GM23338 (cell line): ENCODE measurements at regions not wholly inside any gene's neighbourhood (a gene's known extent, or its start where the extent isn't known, plus 50 kb on each side); places are given as distances from the start of the nearest gene placed in this dataset.

ENCODE experiments used
- ATAC-seq: fragments of 200-7000 bp; cut with Tn5 transposase; 3 replicates; pipeline ENCODE4 v1.9.1; 2020
- DNase-seq: peaks from one replicate; pipeline ENCODE4 v3.0.0-alpha.2; 2015; ENCODE audit warnings: low spot score
- H2AFZ ChIP-seq: fragments of 200-600 bp; sonication (generic); 2 replicates; pipeline ENCODE4 v1.8.0; 2016; ENCODE audit warnings: antibody characterized with exemption, mild to moderate bottlenecking, moderate library complexity
- H3F3A ChIP-seq: fragments of 200-600 bp; sonication (generic); replicated peaks from 2 replicates; pipeline ENCODE4 v1.8.0; 2017; ENCODE audit warnings: antibody characterized with exemption, mixed run types, low read depth
- H3K27ac ChIP-seq: fragments of 200-600 bp; sonication (generic); 2 replicates; pipeline ENCODE4 v1.6.1; 2016; ENCODE audit warnings: low read depth
- H3K27me3 ChIP-seq: fragments of 200-600 bp; sonication (generic); 2 replicates; pipeline ENCODE4 v1.8.0; 2016; ENCODE audit warnings: mild to moderate bottlenecking, mixed run types, moderate library complexity; ENCODE audit not compliant: insufficient read depth
- H3K36me3 ChIP-seq: fragments of 200-600 bp; sonication (generic); 2 replicates; pipeline ENCODE4 v1.8.0; 2016; ENCODE audit warnings: mild to moderate bottlenecking; ENCODE audit not compliant: insufficient read depth
- H3K4me1 ChIP-seq: fragments of 200-600 bp; sonication (generic); 2 replicates; pipeline ENCODE4 v1.8.0; 2016; ENCODE audit warnings: mild to moderate bottlenecking, moderate library complexity; ENCODE audit not compliant: insufficient read depth
- H3K4me2 ChIP-seq: fragments of 200-600 bp; sonication (generic); 2 replicates; pipeline ENCODE4 v1.7.1; 2017; ENCODE audit warnings: mixed run types
- H3K4me3 ChIP-seq: fragments of 200-600 bp; sonication (generic); 2 replicates; pipeline ENCODE4 v1.6.1; 2016; ENCODE audit warnings: mixed run types
- H3K79me2 ChIP-seq: fragments of 200-600 bp; sonication (generic); replicated peaks from 2 replicates; pipeline ENCODE4 v1.8.0; 2017; ENCODE audit warnings: mild to moderate bottlenecking; ENCODE audit not compliant: insufficient read depth
- H3K9me2 ChIP-seq: fragments of 200-600 bp; sonication (generic); 2 replicates; pipeline ENCODE4 v1.8.0; 2017; ENCODE audit not compliant: insufficient read depth
- H4K20me1 ChIP-seq: fragments of 200-600 bp; sonication (generic); replicated peaks from 2 replicates; pipeline ENCODE4 v1.8.0; 2017; ENCODE audit warnings: mild to moderate bottlenecking; ENCODE audit not compliant: insufficient read depth
- H3K27ac Mint-ChIP-seq: 2 replicates; pipeline ENCODE4 v1.8.0; 2020; ENCODE audit warnings: inconsistent platforms, mild to moderate bottlenecking, moderate library complexity, mixed read lengths
- H3K27me3 Mint-ChIP-seq: 3 replicates; pipeline ENCODE4 v1.8.0; 2022; ENCODE audit warnings: low read depth, mild to moderate bottlenecking, moderate library complexity, mixed read lengths, inconsistent platforms; ENCODE audit not compliant: insufficient read depth, poor library complexity
- H3K36me3 Mint-ChIP-seq: 3 replicates; pipeline ENCODE4 v1.8.0; 2021; ENCODE audit warnings: low read depth, mild to moderate bottlenecking, inconsistent platforms, moderate library complexity, mixed read lengths
- H3K4me1 Mint-ChIP-seq: 3 replicates; pipeline ENCODE4 v1.8.0; 2020; ENCODE audit warnings: mild to moderate bottlenecking, inconsistent platforms, mixed read lengths
- H3K4me3 Mint-ChIP-seq: 3 replicates; pipeline ENCODE4 v1.8.0; 2021; ENCODE audit warnings: moderate library complexity, mild to moderate bottlenecking, inconsistent platforms, mixed read lengths
- H3K9me3 Mint-ChIP-seq: 3 replicates; pipeline ENCODE4 v1.8.0; 2020; ENCODE audit warnings: moderate library complexity, mild to moderate bottlenecking, inconsistent platforms, mixed read lengths
- EZH2 ChIP-seq: fragments of 200-600 bp; sonication (generic); IDR thresholded peaks from one replicate; pipeline ENCODE4 v1.8.0; 2017; ENCODE audit warnings: antibody characterized with exemption, mild to moderate bottlenecking, low read depth; ENCODE audit not compliant: unreplicated experiment
- JUNB ChIP-seq: IDR thresholded peaks from one replicate; pipeline ENCODE4 v1.6.1; 2016; ENCODE audit warnings: antibody characterized with exemption; ENCODE audit not compliant: unreplicated experiment
- STAT1 ChIP-seq: IDR thresholded peaks from one replicate; pipeline ENCODE4 v1.6.1; 2016; ENCODE audit warnings: antibody characterized with exemption; ENCODE audit not compliant: unreplicated experiment
- TF ChIP-seq, protein P1 (sequence below), 2 experiments: fragments of 200-600 bp in 1 of 2; sonication (generic) in 1 of 2; conservative IDR thresholded peaks; 2 replicates each; pipeline versions ENCODE4 v1.5.1 to v1.6.1; 2016 to 2017; ENCODE audit warnings: antibody characterized with exemption in 2 of 2, low read depth in 2 of 2, mild to moderate bottlenecking in 2 of 2, moderate library complexity in 1 of 2
- TF ChIP-seq, protein P2 (sequence below): fragments of 250-450 bp; sonication (Bioruptor Pico); IDR thresholded peaks from 2 replicates; pipeline ENCODE4 v1.5.0; 2020; ENCODE audit warnings: mild to moderate bottlenecking, moderate library complexity

GRCh38 chr7:10571759-10572158, 401.9 kb upstream of the PHF14 start:
- Mint-ChIP-seq H3K27me3 (no peaks in the 10 kb centered on the region), H3K4me3 (no peak overlapping the region), H3K9me3 (no peaks in the 10 kb centered on the region), H3K4me1 (no peaks in the 10 kb centered on the region), H3K27ac (no peak overlapping the region), H3K36me3 (no peaks in the 10 kb centered on the region)
- Histone ChIP-seq H2AFZ (no peak overlapping the region), H3K27ac (no peak overlapping the region), H3K4me1 (no peaks in the 10 kb centered on the region), H3F3A (no peaks in the 10 kb centered on the region), H3K4me2 (no peak overlapping the region), H3K4me3 (no peak overlapping the region), H3K9me2 (no peaks in the 10 kb centered on the region), H4K20me1 (no peaks in the 10 kb centered on the region), H3K79me2 (no peaks in the 10 kb centered on the region), H3K36me3 (no peaks in the 10 kb centered on the region), H3K27me3 (no peaks in the 10 kb centered on the region)
- ATAC-seq (no peak), DNase-seq (no peak)
- TF ChIP-seq JUNB (no peak), STAT1 (no peak)
- TF ChIP-seq, protein P1, sequence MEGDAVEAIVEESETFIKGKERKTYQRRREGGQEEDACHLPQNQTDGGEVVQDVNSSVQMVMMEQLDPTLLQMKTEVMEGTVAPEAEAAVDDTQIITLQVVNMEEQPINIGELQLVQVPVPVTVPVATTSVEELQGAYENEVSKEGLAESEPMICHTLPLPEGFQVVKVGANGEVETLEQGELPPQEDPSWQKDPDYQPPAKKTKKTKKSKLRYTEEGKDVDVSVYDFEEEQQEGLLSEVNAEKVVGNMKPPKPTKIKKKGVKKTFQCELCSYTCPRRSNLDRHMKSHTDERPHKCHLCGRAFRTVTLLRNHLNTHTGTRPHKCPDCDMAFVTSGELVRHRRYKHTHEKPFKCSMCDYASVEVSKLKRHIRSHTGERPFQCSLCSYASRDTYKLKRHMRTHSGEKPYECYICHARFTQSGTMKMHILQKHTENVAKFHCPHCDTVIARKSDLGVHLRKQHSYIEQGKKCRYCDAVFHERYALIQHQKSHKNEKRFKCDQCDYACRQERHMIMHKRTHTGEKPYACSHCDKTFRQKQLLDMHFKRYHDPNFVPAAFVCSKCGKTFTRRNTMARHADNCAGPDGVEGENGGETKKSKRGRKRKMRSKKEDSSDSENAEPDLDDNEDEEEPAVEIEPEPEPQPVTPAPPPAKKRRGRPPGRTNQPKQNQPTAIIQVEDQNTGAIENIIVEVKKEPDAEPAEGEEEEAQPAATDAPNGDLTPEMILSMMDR (conservative IDR thresholded peaks at IDR 0.05; ENCODE audit: low read depth in 2 of 2): no peak
- TF ChIP-seq, protein P2, sequence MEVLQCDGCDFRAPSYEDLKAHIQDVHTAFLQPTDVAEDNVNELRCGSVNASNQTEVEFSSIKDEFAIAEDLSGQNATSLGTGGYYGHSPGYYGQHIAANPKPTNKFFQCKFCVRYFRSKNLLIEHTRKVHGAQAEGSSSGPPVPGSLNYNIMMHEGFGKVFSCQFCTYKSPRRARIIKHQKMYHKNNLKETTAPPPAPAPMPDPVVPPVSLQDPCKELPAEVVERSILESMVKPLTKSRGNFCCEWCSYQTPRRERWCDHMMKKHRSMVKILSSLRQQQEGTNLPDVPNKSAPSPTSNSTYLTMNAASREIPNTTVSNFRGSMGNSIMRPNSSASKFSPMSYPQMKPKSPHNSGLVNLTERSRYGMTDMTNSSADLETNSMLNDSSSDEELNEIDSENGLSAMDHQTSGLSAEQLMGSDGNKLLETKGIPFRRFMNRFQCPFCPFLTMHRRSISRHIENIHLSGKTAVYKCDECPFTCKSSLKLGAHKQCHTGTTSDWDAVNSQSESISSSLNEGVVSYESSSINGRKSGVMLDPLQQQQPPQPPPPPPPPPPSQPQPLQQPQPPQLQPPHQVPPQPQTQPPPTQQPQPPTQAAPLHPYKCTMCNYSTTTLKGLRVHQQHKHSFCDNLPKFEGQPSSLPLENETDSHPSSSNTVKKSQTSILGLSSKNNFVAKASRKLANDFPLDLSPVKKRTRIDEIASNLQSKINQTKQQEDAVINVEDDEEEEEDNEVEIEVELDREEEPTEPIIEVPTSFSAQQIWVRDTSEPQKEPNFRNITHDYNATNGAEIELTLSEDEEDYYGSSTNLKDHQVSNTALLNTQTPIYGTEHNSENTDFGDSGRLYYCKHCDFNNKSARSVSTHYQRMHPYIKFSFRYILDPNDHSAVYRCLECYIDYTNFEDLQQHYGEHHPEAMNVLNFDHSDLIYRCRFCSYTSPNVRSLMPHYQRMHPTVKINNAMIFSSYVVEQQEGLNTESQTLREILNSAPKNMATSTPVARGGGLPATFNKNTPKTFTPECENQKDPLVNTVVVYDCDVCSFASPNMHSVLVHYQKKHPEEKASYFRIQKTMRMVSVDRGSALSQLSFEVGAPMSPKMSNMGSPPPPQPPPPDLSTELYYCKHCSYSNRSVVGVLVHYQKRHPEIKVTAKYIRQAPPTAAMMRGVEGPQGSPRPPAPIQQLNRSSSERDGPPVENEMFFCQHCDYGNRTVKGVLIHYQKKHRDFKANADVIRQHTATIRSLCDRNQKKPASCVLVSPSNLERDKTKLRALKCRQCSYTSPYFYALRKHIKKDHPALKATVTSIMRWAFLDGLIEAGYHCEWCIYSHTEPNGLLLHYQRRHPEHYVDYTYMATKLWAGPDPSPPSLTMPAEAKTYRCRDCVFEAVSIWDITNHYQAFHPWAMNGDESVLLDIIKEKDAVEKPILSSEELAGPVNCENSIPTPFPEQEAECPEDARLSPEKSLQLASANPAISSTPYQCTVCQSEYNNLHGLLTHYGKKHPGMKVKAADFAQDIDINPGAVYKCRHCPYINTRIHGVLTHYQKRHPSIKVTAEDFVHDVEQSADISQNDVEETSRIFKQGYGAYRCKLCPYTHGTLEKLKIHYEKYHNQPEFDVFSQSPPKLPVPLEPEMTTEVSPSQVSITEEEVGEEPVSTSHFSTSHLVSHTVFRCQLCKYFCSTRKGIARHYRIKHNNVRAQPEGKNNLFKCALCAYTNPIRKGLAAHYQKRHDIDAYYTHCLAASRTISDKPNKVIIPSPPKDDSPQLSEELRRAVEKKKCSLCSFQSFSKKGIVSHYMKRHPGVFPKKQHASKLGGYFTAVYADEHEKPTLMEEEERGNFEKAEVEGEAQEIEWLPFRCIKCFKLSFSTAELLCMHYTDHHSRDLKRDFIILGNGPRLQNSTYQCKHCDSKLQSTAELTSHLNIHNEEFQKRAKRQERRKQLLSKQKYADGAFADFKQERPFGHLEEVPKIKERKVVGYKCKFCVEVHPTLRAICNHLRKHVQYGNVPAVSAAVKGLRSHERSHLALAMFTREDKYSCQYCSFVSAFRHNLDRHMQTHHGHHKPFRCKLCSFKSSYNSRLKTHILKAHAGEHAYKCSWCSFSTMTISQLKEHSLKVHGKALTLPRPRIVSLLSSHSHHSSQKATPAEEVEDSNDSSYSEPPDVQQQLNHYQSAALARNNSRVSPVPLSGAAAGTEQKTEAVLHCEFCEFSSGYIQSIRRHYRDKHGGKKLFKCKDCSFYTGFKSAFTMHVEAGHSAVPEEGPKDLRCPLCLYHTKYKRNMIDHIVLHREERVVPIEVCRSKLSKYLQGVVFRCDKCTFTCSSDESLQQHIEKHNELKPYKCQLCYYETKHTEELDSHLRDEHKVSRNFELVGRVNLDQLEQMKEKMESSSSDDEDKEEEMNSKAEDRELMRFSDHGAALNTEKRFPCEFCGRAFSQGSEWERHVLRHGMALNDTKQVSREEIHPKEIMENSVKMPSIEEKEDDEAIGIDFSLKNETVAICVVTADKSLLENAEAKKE (CRISPR knock-in tag): no peak

- no peaks in the 10 kb centered on the region for H3K4me1 Mint-ChIP-seq
- no peak overlapping the region for H3K4me2 ChIP-seq
- TF ChIP-seq EZH2 (no peak), STAT1 (no peak)
- no peaks in the 10 kb centered on the region for H4K20me1 ChIP-seq
- ATAC-seq (no peak), DNase-seq (no peak)
- H3K4me1 ChIP-seq: no peaks in the 10 kb centered on the region
- no peaks in the 10 kb centered on the region for H3K36me3 ChIP-seq
- no peak overlapping the region for H2AFZ ChIP-seq
- no peak overlapping the region for H3K27ac Mint-ChIP-seq
- H3K9me3 Mint-ChIP-seq: no peaks in the 10 kb centered on the region
- H3K79me2 ChIP-seq: no peaks in the 10 kb centered on the region
- no peaks in the 10 kb centered on the region for H3K27me3 ChIP-seq
- H3K4me3 Mint-ChIP-seq: no peak overlapping the region
- H3K27me3 Mint-ChIP-seq: no peaks in the 10 kb centered on the region
- H3K36me3 Mint-ChIP-seq: no peaks in the 10 kb centered on the region
- H3K9me2 ChIP-seq: no peaks in the 10 kb centered on the region
- no peaks in the 10 kb centered on the region for H3F3A ChIP-seq
- H3K4me3 ChIP-seq: no peak overlapping the region
- H3K27ac ChIP-seq: no peak overlapping the region
These were observed 395.8 kb upstream of the PHF14 start for GRCh38 chr7:10577866-10578374.
